ENCODE measurements at regions not wholly inside any gene's neighbourhood (a gene's known extent, or its start where the extent isn't known, plus 50 kb on each side); places are given as distances from the start of the nearest gene placed in this dataset.

- DNase-seq (ENCODE audit: extremely low read depth, low read depth) = no peak
- TF ChIP-seq, protein P1, sequence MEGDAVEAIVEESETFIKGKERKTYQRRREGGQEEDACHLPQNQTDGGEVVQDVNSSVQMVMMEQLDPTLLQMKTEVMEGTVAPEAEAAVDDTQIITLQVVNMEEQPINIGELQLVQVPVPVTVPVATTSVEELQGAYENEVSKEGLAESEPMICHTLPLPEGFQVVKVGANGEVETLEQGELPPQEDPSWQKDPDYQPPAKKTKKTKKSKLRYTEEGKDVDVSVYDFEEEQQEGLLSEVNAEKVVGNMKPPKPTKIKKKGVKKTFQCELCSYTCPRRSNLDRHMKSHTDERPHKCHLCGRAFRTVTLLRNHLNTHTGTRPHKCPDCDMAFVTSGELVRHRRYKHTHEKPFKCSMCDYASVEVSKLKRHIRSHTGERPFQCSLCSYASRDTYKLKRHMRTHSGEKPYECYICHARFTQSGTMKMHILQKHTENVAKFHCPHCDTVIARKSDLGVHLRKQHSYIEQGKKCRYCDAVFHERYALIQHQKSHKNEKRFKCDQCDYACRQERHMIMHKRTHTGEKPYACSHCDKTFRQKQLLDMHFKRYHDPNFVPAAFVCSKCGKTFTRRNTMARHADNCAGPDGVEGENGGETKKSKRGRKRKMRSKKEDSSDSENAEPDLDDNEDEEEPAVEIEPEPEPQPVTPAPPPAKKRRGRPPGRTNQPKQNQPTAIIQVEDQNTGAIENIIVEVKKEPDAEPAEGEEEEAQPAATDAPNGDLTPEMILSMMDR (IDR thresholded peaks at IDR 0.05; ENCODE audit: low read depth, low read length, missing control alignments) = no peak
- no peak overlapping the region for H3K4me3 ChIP-seq (replicated peaks; ENCODE audit: low read depth, low read length)
These were observed 342.6 kb upstream of the ZFHX3 start for GRCh38 chr16:73390491-73390890.

GRCh38 chr16:73389085-73389484, 341.2 kb upstream of the ZFHX3 start:
- DNase-seq (ENCODE audit: extremely low read depth, low read depth) = no peak
- H3K4me3 ChIP-seq (replicated peaks; ENCODE audit: low read depth, low read length) = no peak overlapping the region
- TF ChIP-seq, protein P1 (IDR thresholded peaks at IDR 0.05; ENCODE audit: low read depth, low read length, missing control alignments) = no peak

- no peak for DNase-seq (ENCODE audit: extremely low read depth, low read depth)
- TF ChIP-seq, protein P1 (IDR thresholded peaks at IDR 0.05; ENCODE audit: low read depth, low read length, missing control alignments) = no peak
- no peak overlapping the region for H3K4me3 ChIP-seq (replicated peaks; ENCODE audit: low read depth, low read length)
These were observed 340.1 kb upstream of the ZFHX3 start for GRCh38 chr16:73387979-73388378.

DNA sequence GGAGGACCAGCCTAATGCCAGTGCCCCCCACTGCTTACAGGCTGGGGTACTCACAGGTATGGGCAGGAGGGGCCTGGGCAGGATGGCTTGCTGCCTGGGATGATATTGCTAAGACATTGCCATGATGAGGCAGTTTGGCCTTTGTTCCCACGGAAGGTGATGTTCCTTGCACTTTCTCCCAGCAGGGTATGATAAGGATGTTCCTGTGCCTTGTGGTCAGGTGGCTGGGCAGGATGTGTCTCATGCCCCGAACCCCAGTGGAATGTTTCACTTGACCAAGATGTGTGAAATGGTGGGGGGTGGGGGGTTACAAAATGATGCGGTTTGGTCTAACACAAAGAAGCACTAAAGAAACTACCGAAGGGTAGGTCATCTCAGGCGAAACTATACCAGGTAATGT, 337.8 kb upstream of the ZFHX3 start:
- DNase-seq (ENCODE audit: extremely low read depth, low read depth) = no peak
- no peak overlapping the region for H3K4me3 ChIP-seq (replicated peaks; ENCODE audit: low read depth, low read length)
- TF ChIP-seq, protein P1 (IDR thresholded peaks at IDR 0.05; ENCODE audit: low read depth, low read length, missing control alignments) = no peak

DNA sequence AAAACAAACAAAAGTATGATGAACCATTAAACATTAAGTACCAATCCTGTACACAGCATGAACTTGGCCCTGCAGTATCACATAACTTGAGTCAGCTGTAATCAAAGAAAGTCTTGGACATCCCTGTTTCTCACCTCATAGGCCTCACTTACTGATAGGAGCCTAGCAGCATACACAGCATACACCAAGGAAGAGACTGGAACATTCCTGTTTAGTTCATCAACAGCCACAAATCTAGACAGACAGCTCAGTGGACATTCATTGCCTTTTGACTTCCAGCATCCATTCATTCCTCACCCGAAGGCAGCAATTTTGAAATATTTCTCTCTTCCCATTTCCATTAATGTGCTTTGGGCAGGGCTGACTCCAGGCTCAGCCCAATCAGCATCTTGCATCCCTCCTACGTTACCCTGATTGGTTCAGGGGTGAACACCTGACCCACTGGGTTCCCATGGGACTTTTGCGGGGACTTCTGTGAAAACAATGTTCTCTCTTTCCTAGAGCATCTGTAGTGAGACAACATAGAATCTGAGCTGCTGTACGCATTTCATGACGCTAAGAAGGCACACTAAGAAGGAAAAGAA, 336.7 kb upstream of the ZFHX3 start:
- TF ChIP-seq, protein P1 (IDR thresholded peaks at IDR 0.05; ENCODE audit: low read depth, low read length, missing control alignments) = no peak
- no peak for DNase-seq (ENCODE audit: extremely low read depth, low read depth)
- H3K4me3 ChIP-seq (replicated peaks; ENCODE audit: low read depth, low read length) = no peak overlapping the region

DNA sequence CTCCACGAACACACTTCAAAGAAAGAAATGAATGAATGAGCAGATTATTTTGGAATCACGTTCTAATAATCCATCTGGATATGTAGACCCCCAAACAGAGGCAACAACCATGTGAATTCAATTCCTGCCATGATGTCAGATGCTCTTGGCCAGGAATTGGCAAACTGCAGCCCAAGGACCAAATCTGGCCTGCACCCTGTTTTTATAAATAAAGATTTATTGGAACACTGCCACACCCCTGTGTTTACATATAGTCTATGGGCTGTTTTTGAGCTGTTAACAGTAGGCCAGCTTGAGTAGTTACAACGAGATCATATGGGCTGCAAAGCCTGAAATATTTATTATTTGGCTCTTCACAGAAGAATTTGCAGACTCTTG, 336.0 kb upstream of the ZFHX3 start:
- no peak overlapping the region for H3K4me3 ChIP-seq (replicated peaks; ENCODE audit: low read depth, low read length)
- DNase-seq (ENCODE audit: extremely low read depth, low read depth) = no peak
- TF ChIP-seq, protein P1 (IDR thresholded peaks at IDR 0.05; ENCODE audit: low read depth, low read length, missing control alignments) = no peak

Data from HFF-Myc (cell line).